OCI-LY3 (cell line): ENCODE measurements at regions not wholly inside any gene's neighbourhood (a gene's known extent, or its start where the extent isn't known, plus 50 kb on each side); places are given as distances from the start of the nearest gene placed in this dataset.
"Not testable (repeated sequence)": the region's sequence is repeated elsewhere in the genome, so short reads cannot be mapped to it uniquely, and the experiment has no call there.

ENCODE experiments used
- H2AFZ ChIP-seq: fragments of 200-600, 300-600 bp; shearing (Covaris generic); 2 replicates; pipeline ENCODE4 v1.6.0; 2014; ENCODE audit warnings: antibody characterized with exemption, low read depth, low read length
- H3K27ac ChIP-seq: fragments of 200-600, 300-600 bp; sonication (generic); 2 replicates; pipeline ENCODE4 v1.5.1; 2014; ENCODE audit warnings: mild to moderate bottlenecking, low read length, moderate library complexity, mixed read lengths
- H3K27me3 ChIP-seq: fragments of 200-600, 300-600 bp; sonication (generic); 2 replicates; pipeline ENCODE4 v1.6.1; 2014; ENCODE audit warnings: low read depth, low read length, mixed read lengths
- H3K36me3 ChIP-seq: fragments of 200-600, 300-600 bp; sonication (generic); replicated peaks from 2 replicates; pipeline ENCODE3; 2014; ENCODE audit warnings: low read depth, low read length, mixed read lengths
- H3K4me1 ChIP-seq: fragments of 300-600, 200-600 bp; sonication (generic); 2 replicates; pipeline ENCODE4 v1.6.1; 2014; ENCODE audit warnings: low read length, mixed read lengths
- H3K4me2 ChIP-seq: fragments of 200-600, 300-600 bp; sonication (generic); 2 replicates; pipeline ENCODE4 v1.6.1; 2014; ENCODE audit warnings: low read length, mixed read lengths
- H3K4me3 ChIP-seq: fragments of 300-600, 200-600 bp; sonication (generic); 2 replicates; pipeline ENCODE4 v1.5.1; 2014; ENCODE audit warnings: antibody characterized with exemption, mild to moderate bottlenecking, low read length, moderate library complexity
- H3K79me2 ChIP-seq: fragments of 300-600, 200-600 bp; shearing (Covaris generic); 2 replicates; pipeline ENCODE4 v1.6.1; 2014; ENCODE audit warnings: mild to moderate bottlenecking, low read length, mixed read lengths
- H3K9ac ChIP-seq: fragments of 300-600, 200-600 bp; shearing (Covaris generic); 2 replicates; pipeline ENCODE4 v1.6.0; 2014; ENCODE audit warnings: mild to moderate bottlenecking, low read length, moderate library complexity
- H3K9me3 ChIP-seq: fragments of 200-600, 300-600 bp; shearing (Covaris generic); 2 replicates; pipeline ENCODE4 v1.6.1; 2014; ENCODE audit warnings: low read length, mixed read lengths; ENCODE audit not compliant: insufficient read depth
- H4K20me1 ChIP-seq: fragments of 200-600, 300-600 bp; sonication (generic); 2 replicates; pipeline ENCODE4 v1.6.1; 2016; ENCODE audit warnings: low read length, mixed read lengths; ENCODE audit not compliant: insufficient read depth
- EZH2phosphoT487 ChIP-seq: fragments of 200-600 bp; shearing (Covaris generic); IDR thresholded peaks from 2 replicates; pipeline ENCODE4 v1.6.1; 2018; ENCODE audit warnings: antibody characterized with exemption, mixed run types, low read depth
- TF ChIP-seq, protein P1 (sequence below): fragments of 200-600, 300-600 bp; sonication (generic); IDR thresholded peaks from 2 replicates; pipeline ENCODE4 v1.5.1; 2014; ENCODE audit warnings: antibody characterized with exemption, low read length, low read depth

DNA sequence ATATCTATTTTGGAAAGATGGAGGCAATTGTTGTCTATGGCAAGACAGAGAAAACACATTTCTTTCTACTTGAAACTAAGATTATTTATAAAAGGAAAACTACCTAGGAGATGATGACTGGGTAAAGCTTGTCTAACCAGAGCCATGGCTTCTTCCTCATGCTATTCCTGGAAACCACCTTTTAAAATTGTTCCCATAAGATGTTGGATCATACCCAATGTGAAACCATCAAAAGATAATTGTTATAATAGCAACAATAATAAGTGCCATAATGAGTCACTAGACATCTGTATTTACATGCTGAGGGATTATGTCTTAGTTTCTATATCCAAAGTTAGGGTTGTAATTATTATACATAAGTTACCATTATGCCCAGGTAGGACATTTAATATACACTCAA, 428.4 kb downstream of the KCNJ2 start:
- TF ChIP-seq, protein P1, sequence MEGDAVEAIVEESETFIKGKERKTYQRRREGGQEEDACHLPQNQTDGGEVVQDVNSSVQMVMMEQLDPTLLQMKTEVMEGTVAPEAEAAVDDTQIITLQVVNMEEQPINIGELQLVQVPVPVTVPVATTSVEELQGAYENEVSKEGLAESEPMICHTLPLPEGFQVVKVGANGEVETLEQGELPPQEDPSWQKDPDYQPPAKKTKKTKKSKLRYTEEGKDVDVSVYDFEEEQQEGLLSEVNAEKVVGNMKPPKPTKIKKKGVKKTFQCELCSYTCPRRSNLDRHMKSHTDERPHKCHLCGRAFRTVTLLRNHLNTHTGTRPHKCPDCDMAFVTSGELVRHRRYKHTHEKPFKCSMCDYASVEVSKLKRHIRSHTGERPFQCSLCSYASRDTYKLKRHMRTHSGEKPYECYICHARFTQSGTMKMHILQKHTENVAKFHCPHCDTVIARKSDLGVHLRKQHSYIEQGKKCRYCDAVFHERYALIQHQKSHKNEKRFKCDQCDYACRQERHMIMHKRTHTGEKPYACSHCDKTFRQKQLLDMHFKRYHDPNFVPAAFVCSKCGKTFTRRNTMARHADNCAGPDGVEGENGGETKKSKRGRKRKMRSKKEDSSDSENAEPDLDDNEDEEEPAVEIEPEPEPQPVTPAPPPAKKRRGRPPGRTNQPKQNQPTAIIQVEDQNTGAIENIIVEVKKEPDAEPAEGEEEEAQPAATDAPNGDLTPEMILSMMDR: no peak
- TF ChIP-seq EZH2phosphoT487: no peak
- H3K4me3 ChIP-seq: no peak overlapping the region
- no peaks in the 10 kb centered on the region for H3K27me3 ChIP-seq
- H3K9ac ChIP-seq: no peak overlapping the region
- no peaks in the 10 kb centered on the region for H3K9me3 ChIP-seq
- no peaks in the 10 kb centered on the region for H4K20me1 ChIP-seq
- H3K36me3 ChIP-seq: no peaks in the 10 kb centered on the region
- H3K27ac ChIP-seq: no peak overlapping the region
- H3K79me2 ChIP-seq: no peaks in the 10 kb centered on the region
- no peaks in the 10 kb centered on the region for H3K4me1 ChIP-seq
- H2AFZ ChIP-seq: no peak overlapping the region
- no peak overlapping the region for H3K4me2 ChIP-seq

DNA sequence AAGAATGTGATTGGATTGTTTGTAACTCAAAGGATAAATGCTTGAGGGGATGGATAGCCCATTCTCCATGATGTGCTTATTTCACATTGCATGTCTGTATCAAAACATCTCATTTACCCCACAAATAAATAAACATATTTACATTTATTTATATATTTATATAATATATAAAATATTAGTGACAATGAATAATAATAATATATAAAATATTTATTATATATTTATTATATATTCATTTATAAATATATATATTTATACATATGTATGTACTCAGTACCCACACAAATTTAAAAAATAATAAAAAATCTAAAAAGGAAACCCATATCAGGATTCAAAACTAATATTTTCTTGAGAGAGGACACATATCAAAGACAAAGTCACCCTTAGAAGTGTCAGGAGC, 429.9 kb downstream of the KCNJ2 start:
- H4K20me1 ChIP-seq: no peaks in the 10 kb centered on the region
- no peaks in the 10 kb centered on the region for H3K27me3 ChIP-seq
- H3K4me2 ChIP-seq: no peak overlapping the region
- H3K9me3 ChIP-seq: no peaks in the 10 kb centered on the region
- H3K4me3 ChIP-seq: no peak overlapping the region
- H2AFZ ChIP-seq: no peak overlapping the region
- H3K79me2 ChIP-seq: no peaks in the 10 kb centered on the region
- H3K9ac ChIP-seq: no peak overlapping the region
- TF ChIP-seq EZH2phosphoT487: no peak
- TF ChIP-seq, protein P1: no peak
- H3K4me1 ChIP-seq: no peaks in the 10 kb centered on the region
- no peak overlapping the region for H3K27ac ChIP-seq
- H3K36me3 ChIP-seq: no peaks in the 10 kb centered on the region

DNA sequence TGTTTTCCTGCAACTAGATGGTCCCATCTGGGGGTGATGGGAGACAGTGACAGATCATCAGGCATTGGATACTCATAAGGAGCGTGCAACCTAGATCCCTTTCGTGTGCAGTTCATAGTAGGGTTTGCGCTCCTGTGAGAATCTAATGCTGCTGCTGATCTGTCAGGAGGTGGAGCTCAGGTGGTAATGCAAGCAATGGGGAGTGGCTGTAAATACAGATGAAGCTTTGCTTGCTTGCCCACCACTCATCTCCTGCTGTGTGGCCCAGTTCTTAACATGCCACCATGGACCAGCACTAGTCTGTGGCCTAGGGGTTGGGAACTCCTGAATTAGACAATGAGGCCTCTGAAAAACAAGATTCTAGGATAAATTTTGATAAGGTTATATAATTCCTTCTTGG, 430.6 kb downstream of the KCNJ2 start:
- not testable (repeated sequence) for H2AFZ ChIP-seq, H3K4me3 ChIP-seq, H3K36me3 ChIP-seq, H3K27me3 ChIP-seq, H3K4me2 ChIP-seq, H3K79me2 ChIP-seq, H4K20me1 ChIP-seq, H3K27ac ChIP-seq, H3K9me3 ChIP-seq, H3K9ac ChIP-seq, H3K4me1 ChIP-seq

DNA sequence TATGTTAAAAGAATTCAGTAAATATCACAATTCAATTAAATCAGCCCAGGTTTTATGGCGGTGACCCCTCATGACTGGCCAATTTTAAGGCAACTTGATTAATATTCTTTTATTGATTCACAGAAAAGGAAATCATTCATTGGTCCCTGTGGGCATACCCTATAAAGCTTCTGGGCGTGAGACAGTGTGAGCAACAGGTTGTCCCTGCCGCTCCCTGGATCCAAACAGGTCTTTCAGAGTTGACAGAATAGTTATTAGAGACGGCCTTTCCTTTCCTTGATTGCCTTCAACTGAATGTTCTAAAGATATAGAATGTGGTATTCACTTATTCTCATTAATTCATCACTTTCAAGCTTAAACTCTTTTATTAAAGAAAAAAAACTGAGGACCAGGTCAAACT, 433.9 kb downstream of the KCNJ2 start:
- Histone ChIP-seq H3K9ac (no peak overlapping the region), H3K27me3 (no peaks in the 10 kb centered on the region), H3K4me1 (no peaks in the 10 kb centered on the region), H3K79me2 (no peaks in the 10 kb centered on the region), H3K27ac (no peak overlapping the region), H2AFZ (no peak overlapping the region), H3K9me3 (no peaks in the 10 kb centered on the region), H4K20me1 (no peaks in the 10 kb centered on the region), H3K4me3 (no peak overlapping the region), H3K36me3 (no peaks in the 10 kb centered on the region), H3K4me2 (no peak overlapping the region)
- TF ChIP-seq EZH2phosphoT487: no peak
- TF ChIP-seq, protein P1: no peak

DNA sequence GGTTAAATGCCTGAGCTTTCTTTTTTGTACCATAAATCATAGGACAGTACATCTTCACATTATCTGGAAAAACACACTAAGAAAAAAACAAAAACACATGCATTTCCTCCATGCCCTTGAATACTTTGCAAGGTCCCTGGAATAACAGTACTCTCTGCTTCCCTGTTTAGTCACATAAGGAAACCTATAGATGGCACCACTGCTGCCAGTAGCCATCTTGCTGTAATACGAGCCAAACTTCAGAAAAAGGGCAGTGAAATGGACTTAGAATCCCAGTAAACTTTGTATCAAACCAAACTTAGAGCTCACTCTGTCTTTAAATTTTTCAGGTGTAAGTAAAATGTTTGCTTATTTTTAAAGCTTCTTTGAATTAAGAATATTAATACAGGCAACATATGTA, 435.5 kb downstream of the KCNJ2 start:
- Histone ChIP-seq H2AFZ (no peak overlapping the region), H3K4me1 (no peaks in the 10 kb centered on the region), H3K79me2 (no peaks in the 10 kb centered on the region)

More for the DNA sequence above, 435.5 kb downstream of the KCNJ2 start:
- Histone ChIP-seq H3K9ac (no peak overlapping the region), H3K4me3 (no peak overlapping the region), H3K4me2 (no peak overlapping the region), H4K20me1 (no peaks in the 10 kb centered on the region), H3K9me3 (no peaks in the 10 kb centered on the region), H3K27me3 (no peaks in the 10 kb centered on the region), H3K36me3 (no peaks in the 10 kb centered on the region), H3K27ac (no peak overlapping the region)
- no peak for TF ChIP-seq EZH2phosphoT487
- TF ChIP-seq, protein P1: no peak
